Endothelial cell of hepatic sinusoid (primary cell): ENCODE measurements at regions not wholly inside any gene's neighbourhood (a gene's known extent, or its start where the extent isn't known, plus 50 kb on each side); places are given as distances from the start of the nearest gene placed in this dataset.

Experiments used
- in situ Hi-C: cut with HindIII; loops from 2 replicates; pipeline ENCODE4 v1.10.0; 2017; ENCODE audit warnings: low sequenced_read_pairs

- in situ Hi-C loops, result no loop called here
Observed at GRCh38 chr19:30209617-30210600, 162.3 kb upstream of the ZNF536 start.

GRCh38 chr19:30212574-30212973, 159.6 kb upstream of the ZNF536 start:
- in situ Hi-C loops, result no loop called here

GRCh38 chr19:30214651-30215051, 157.5 kb upstream of the ZNF536 start:
- in situ Hi-C loops, result no loop called here

GRCh38 chr19:30215248-30215647, 156.9 kb upstream of the ZNF536 start:
- in situ Hi-C loops, result no loop called here

GRCh38 chr19:30216453-30216852, 155.7 kb upstream of the ZNF536 start:
- in situ Hi-C loops, result no loop called here

- in situ Hi-C loops, result no loop called here
Observed at GRCh38 chr19:30217461-30217860, 154.7 kb upstream of the ZNF536 start.

GRCh38 chr19:30219702-30220101, 152.5 kb upstream of the ZNF536 start:
- in situ Hi-C loops, result no loop called here

- in situ Hi-C loops, result no loop called here
Observed at GRCh38 chr19:30221176-30221575, 151.0 kb upstream of the ZNF536 start.

GRCh38 chr19:30222428-30222873, 149.7 kb upstream of the ZNF536 start:
- in situ Hi-C loops, result no loop called here

- in situ Hi-C loops, result no loop called here
Observed at GRCh38 chr19:30222992-30223865, 149.0 kb upstream of the ZNF536 start.

GRCh38 chr19:30223866-30224688, 148.1 kb upstream of the ZNF536 start:
- in situ Hi-C loops, result no loop called here

- in situ Hi-C loops, result no loop called here
Observed at GRCh38 chr19:30224689-30225606, 147.2 kb upstream of the ZNF536 start.

GRCh38 chr19:30225676-30226463, 146.3 kb upstream of the ZNF536 start:
- in situ Hi-C loops, result no loop called here

- in situ Hi-C loops, result no loop called here
Observed at GRCh38 chr19:30226464-30227011, 145.6 kb upstream of the ZNF536 start.

- in situ Hi-C loops, result no loop called here
Observed at GRCh38 chr19:30227012-30227621, 145.1 kb upstream of the ZNF536 start.

- in situ Hi-C loops, result no loop called here
Observed at GRCh38 chr19:30227661-30228112, 144.5 kb upstream of the ZNF536 start.

- in situ Hi-C loops, result no loop called here
Observed at GRCh38 chr19:30228113-30228834, 143.9 kb upstream of the ZNF536 start.
